ENCODE measurements at regions not wholly inside any gene's neighbourhood (a gene's known extent, or its start where the extent isn't known, plus 50 kb on each side); places are given as distances from the start of the nearest gene placed in this dataset.

GRCh38 chr22:48342016-48342415, 1485.7 kb downstream of the BRD1 start:
- peaks cover 23 to 60% of the 10 kb centered on the region in 2 donors for H3K27me3 Mint-ChIP-seq
- ATAC-seq (replicated peaks) (no peak), DNase-seq (no peak)
- no peak overlapping the region for H3K4me3 Mint-ChIP-seq
- peaks cover 0 to 7% of the 10 kb centered on the region in 2 donors for H3K4me1 Mint-ChIP-seq
- no peaks in the 10 kb centered on the region for H3K36me3 Mint-ChIP-seq
- H3K27ac Mint-ChIP-seq, result no peak overlapping the region
- H3K9me3 Mint-ChIP-seq, result no peaks in the 10 kb centered on the region

- no peak for DNase-seq
- Mint-ChIP-seq H3K36me3 (no peaks in the 10 kb centered on the region), H3K27ac (no peak overlapping the region), H3K4me3 (no peak overlapping the region), H3K9me3 (no peaks in the 10 kb centered on the region), H3K4me1 (peaks cover 0 to 7% of the 10 kb centered on the region in 2 donors), H3K27me3 (peaks cover 23 to 54% of the 10 kb centered on the region in 2 donors)
- no peak for ATAC-seq (replicated peaks)
These were observed 1486.7 kb downstream of the BRD1 start for GRCh38 chr22:48340727-48341709.

GRCh38 chr22:48340191-48340590, 1487.5 kb downstream of the BRD1 start:
- no peak for ATAC-seq (replicated peaks)
- no peak for DNase-seq
- no peaks in the 10 kb centered on the region for H3K9me3 Mint-ChIP-seq
- peaks cover 23 to 49% of the 10 kb centered on the region in 2 donors for H3K27me3 Mint-ChIP-seq
- H3K4me3 Mint-ChIP-seq, result no peak overlapping the region
- H3K4me1 Mint-ChIP-seq, result peaks cover 0 to 7% of the 10 kb centered on the region in 2 donors
- H3K27ac Mint-ChIP-seq, result no peak overlapping the region
- no peaks in the 10 kb centered on the region for H3K36me3 Mint-ChIP-seq

- Mint-ChIP-seq H3K9me3 (no peaks in the 10 kb centered on the region), H3K4me1 (peaks cover 0 to 7% of the 10 kb centered on the region in 2 donors), H3K36me3 (no peaks in the 10 kb centered on the region), H3K27me3 (peaks cover 23 to 49% of the 10 kb centered on the region in 2 donors), H3K27ac (no peak overlapping the region), H3K4me3 (no peak overlapping the region)
- ATAC-seq (replicated peaks), result no peak
- no peak for DNase-seq
These were observed 1488.6 kb downstream of the BRD1 start for GRCh38 chr22:48338793-48339705.

- Mint-ChIP-seq H3K36me3 (no peaks in the 10 kb centered on the region), H3K9me3 (no peaks in the 10 kb centered on the region), H3K27me3 (peaks cover 23 to 49% of the 10 kb centered on the region in 2 donors), H3K4me3 (no peak overlapping the region), H3K27ac (no peak overlapping the region), H3K4me1 (peaks cover 0 to 7% of the 10 kb centered on the region in 2 donors)
- ATAC-seq (replicated peaks), result no peak
- DNase-seq, result no peak
These were observed 1489.5 kb downstream of the BRD1 start for GRCh38 chr22:48337957-48338792.

GRCh38 chr22:48336339-48337060, 1491.2 kb downstream of the BRD1 start:
- peaks cover 0 to 5% of the 10 kb centered on the region in 2 donors for H3K4me1 Mint-ChIP-seq
- peaks cover 25 to 39% of the 10 kb centered on the region in 2 donors for H3K27me3 Mint-ChIP-seq
- H3K36me3 Mint-ChIP-seq, result no peaks in the 10 kb centered on the region
- H3K27ac Mint-ChIP-seq, result no peak overlapping the region
- DNase-seq (no peak), ATAC-seq (replicated peaks) (no peak)
- H3K4me3 Mint-ChIP-seq, result no peak overlapping the region
- no peaks in the 10 kb centered on the region for H3K9me3 Mint-ChIP-seq

GRCh38 chr22:48335442-48336139, 1492.1 kb downstream of the BRD1 start:
- Mint-ChIP-seq H3K36me3 (no peaks in the 10 kb centered on the region), H3K27me3 (peaks cover 21 to 32% of the 10 kb centered on the region in 2 donors), H3K4me1 (peaks cover 0 to 2% of the 10 kb centered on the region in 2 donors), H3K27ac (no peak overlapping the region), H3K9me3 (no peaks in the 10 kb centered on the region), H3K4me3 (no peak overlapping the region)
- no peak for DNase-seq
- ATAC-seq (replicated peaks), result no peak

GRCh38 chr22:48334971-48335370, 1492.7 kb downstream of the BRD1 start:
- no peaks in the 10 kb centered on the region for H3K9me3 Mint-ChIP-seq

GRCh38 chr22:48333816-48334735, 1493.6 kb downstream of the BRD1 start:
- Mint-ChIP-seq H3K27ac (no peak overlapping the region), H3K4me1 (peaks cover 0 to 2% of the 10 kb centered on the region in 2 donors), H3K9me3 (peaks cover 0 to 5% of the 10 kb centered on the region in 2 donors), H3K4me3 (no peak overlapping the region), H3K36me3 (no peaks in the 10 kb centered on the region), H3K27me3 (peaks cover 16 to 17% of the 10 kb centered on the region in 2 donors)
- no peak for ATAC-seq (replicated peaks)
- no peak for DNase-seq

More at GRCh38 chr22:48334971-48335370, 1492.7 kb downstream of the BRD1 start:
- H3K27me3 Mint-ChIP-seq, result peaks cover 21 to 25% of the 10 kb centered on the region in 2 donors
- no peak overlapping the region for H3K27ac Mint-ChIP-seq
- H3K4me1 Mint-ChIP-seq, result peaks cover 0 to 2% of the 10 kb centered on the region in 2 donors
- H3K36me3 Mint-ChIP-seq, result no peaks in the 10 kb centered on the region
- DNase-seq (no peak), ATAC-seq (replicated peaks) (no peak)
- no peak overlapping the region for H3K4me3 Mint-ChIP-seq

GRCh38 chr22:48333323-48333763, 1494.3 kb downstream of the BRD1 start:
- peaks cover 0 to 2% of the 10 kb centered on the region in 2 donors for H3K4me1 Mint-ChIP-seq
- no peak for ATAC-seq (replicated peaks)

GRCh38 chr22:48332438-48333322, 1495.0 kb downstream of the BRD1 start:
- Mint-ChIP-seq H3K27me3 (peaks cover 11 to 12% of the 10 kb centered on the region in 2 donors), H3K9me3 (peaks cover 12 to 13% of the 10 kb centered on the region in 2 donors), H3K36me3 (peaks cover 0 to 4% of the 10 kb centered on the region in 2 donors), H3K4me3 (no peak overlapping the region), H3K27ac (no peak overlapping the region), H3K4me1 (no peaks in the 10 kb centered on the region)
- ATAC-seq (replicated peaks) (no peak), DNase-seq (no peak)

More at GRCh38 chr22:48333323-48333763, 1494.3 kb downstream of the BRD1 start:
- no peak overlapping the region for H3K4me3 Mint-ChIP-seq
- peaks cover 14 to 15% of the 10 kb centered on the region in 2 donors for H3K27me3 Mint-ChIP-seq
- no peak for DNase-seq
- H3K36me3 Mint-ChIP-seq, result peaks cover 0 to 4% of the 10 kb centered on the region in 2 donors
- peaks cover 5 to 10% of the 10 kb centered on the region in 2 donors for H3K9me3 Mint-ChIP-seq
- no peak overlapping the region for H3K27ac Mint-ChIP-seq
